WTC11 (cell line): ENCODE measurements at regions not wholly inside any gene's neighbourhood (a gene's known extent, or its start where the extent isn't known, plus 50 kb on each side); places are given as distances from the start of the nearest gene placed in this dataset.

Experiments used
- ATAC-seq: fragments of 200-7000 bp; cut with Tn5 transposase; 2 replicates; pipeline ENCODE4 v1.10.0; 2021; ENCODE audit warnings: mild to moderate bottlenecking, moderate library complexity
- CTCF ChIA-PET: fragments of 300-600 bp; sonication (Branson Sonifier 250); formaldehyde crosslinking; loops from one replicate; lab custom pipeline; 2021; ENCODE audit warnings: antibody characterized with exemption; lab: Charles Lee
- POLR2A ChIA-PET: fragments of 350-600 bp; sonication (Branson Sonifier 250); formaldehyde crosslinking; loops from one replicate; lab custom pipeline; 2021; ENCODE audit warnings: antibody characterized with exemption; lab: Charles Lee
- DNase-seq: peaks from one replicate; pipeline ENCODE4 v3.0.0; 2021; ENCODE audit warnings: low spot score
- H3K27ac Mint-ChIP-seq: 2 replicates; pipeline ENCODE4 v1.8.0; 2021; ENCODE audit warnings: mixed read lengths
- H3K27me3 Mint-ChIP-seq: 2 replicates; pipeline ENCODE4 v1.8.0; 2021; ENCODE audit warnings: low read depth, mild to moderate bottlenecking, moderate library complexity, mixed read lengths
- H3K36me3 Mint-ChIP-seq: 2 replicates; pipeline ENCODE4 v1.8.0; 2021; ENCODE audit warnings: mixed read lengths
- H3K4me1 Mint-ChIP-seq: 2 replicates; pipeline ENCODE4 v1.8.0; 2022; ENCODE audit warnings: mixed read lengths
- H3K4me3 Mint-ChIP-seq: 2 replicates; pipeline ENCODE4 v1.8.0; 2021; ENCODE audit warnings: mild to moderate bottlenecking, moderate library complexity, mixed read lengths
- H3K9me3 Mint-ChIP-seq: 2 replicates; pipeline ENCODE4 v1.8.0; 2021; ENCODE audit warnings: mixed read lengths
- E2F4 ChIP-seq: sonication (generic); formaldehyde crosslinking; IDR thresholded peaks from 2 replicates; pipeline ENCODE4 v1.8.1; 2022; ENCODE audit warnings: low read depth, mild to moderate bottlenecking, moderate library complexity, missing genetic modification reagents, borderline replicate concordance
- ELF4 ChIP-seq: sonication (generic); formaldehyde crosslinking; IDR thresholded peaks from 2 replicates; pipeline ENCODE4 v1.8.1; 2022; ENCODE audit warnings: low read depth, mild to moderate bottlenecking, moderate library complexity, missing genetic modification reagents
- EMX1 ChIP-seq: fragments of 250-450 bp; sonication (Bioruptor Pico); IDR thresholded peaks from 2 replicates; pipeline ENCODE4 v1.8.0; 2021; ENCODE audit warnings: mild to moderate bottlenecking
- ETV6 ChIP-seq: sonication (generic); formaldehyde crosslinking; IDR thresholded peaks from 2 replicates; pipeline ENCODE4 v1.8.1; 2022; ENCODE audit warnings: mild to moderate bottlenecking, missing genetic modification reagents
- HMGXB4 ChIP-seq: sonication (generic); formaldehyde crosslinking; IDR thresholded peaks from 2 replicates; pipeline ENCODE4 v1.8.1; 2023; ENCODE audit warnings: mild to moderate bottlenecking, moderate library complexity, missing genetic modification reagents
- IRF2 ChIP-seq: sonication (generic); formaldehyde crosslinking; IDR thresholded peaks from 2 replicates; pipeline ENCODE4 v1.8.0; 2022; ENCODE audit warnings: low read depth, missing genetic modification reagents, borderline replicate concordance
- KAT7 ChIP-seq: sonication (generic); formaldehyde crosslinking; IDR thresholded peaks from 2 replicates; pipeline ENCODE4 v1.8.1; 2023; ENCODE audit warnings: missing genetic modification reagents, mild to moderate bottlenecking, borderline replicate concordance
- NR1H2 ChIP-seq: sonication (generic); formaldehyde crosslinking; IDR thresholded peaks from 2 replicates; pipeline ENCODE4 v1.9.0; 2021; ENCODE audit warnings: mild to moderate bottlenecking, moderate library complexity, missing genetic modification reagents
- NR3C1 ChIP-seq: sonication (generic); formaldehyde crosslinking; conservative IDR thresholded peaks from 2 replicates; pipeline ENCODE4 v1.8.1; 2023; ENCODE audit warnings: low read depth, mild to moderate bottlenecking, missing genetic modification reagents
- STAT6 ChIP-seq: sonication (generic); formaldehyde crosslinking; conservative IDR thresholded peaks from 2 replicates; pipeline ENCODE4 v1.8.1; 2023; ENCODE audit warnings: mild to moderate bottlenecking, low read depth, missing genetic modification reagents, moderate library complexity
- TEAD1 ChIP-seq: sonication (generic); formaldehyde crosslinking; IDR thresholded peaks from 2 replicates; pipeline ENCODE4 v1.8.0; 2022; ENCODE audit warnings: mild to moderate bottlenecking, missing genetic modification reagents
- TEAD4 ChIP-seq: sonication (generic); formaldehyde crosslinking; IDR thresholded peaks from 2 replicates; pipeline ENCODE4 v1.8.0; 2022; ENCODE audit warnings: mild to moderate bottlenecking, missing genetic modification reagents
- USF1 ChIP-seq: sonication (generic); formaldehyde crosslinking; IDR thresholded peaks from 2 replicates; pipeline ENCODE4 v1.8.0; 2022; ENCODE audit warnings: mild to moderate bottlenecking, missing genetic modification reagents
- ZMAT4 ChIP-seq: fragments of 250-450 bp; sonication (Bioruptor Pico); IDR thresholded peaks from 2 replicates; pipeline ENCODE4 v1.9.0; 2021; ENCODE audit warnings: mild to moderate bottlenecking
- ZNF263 ChIP-seq: sonication (generic); formaldehyde crosslinking; IDR thresholded peaks from 2 replicates; pipeline ENCODE4 v1.8.1; 2022; ENCODE audit warnings: low read depth, mild to moderate bottlenecking, moderate library complexity, missing genetic modification reagents
- ZNF423 ChIP-seq: fragments of 250-450 bp; sonication (Bioruptor Pico); IDR thresholded peaks from 2 replicates; pipeline ENCODE4 v2.1.2; 2022; ENCODE audit warnings: mild to moderate bottlenecking, moderate library complexity
- ZNF425 ChIP-seq: fragments of 250-450 bp; sonication (Bioruptor Pico); conservative IDR thresholded peaks from 2 replicates; pipeline ENCODE4 v1.9.0; 2021; ENCODE audit warnings: mild to moderate bottlenecking
- ZNF512 ChIP-seq: sonication (generic); formaldehyde crosslinking; IDR thresholded peaks from 2 replicates; pipeline ENCODE4 v1.8.1; 2022; ENCODE audit warnings: missing genetic modification reagents, borderline replicate concordance
- ZNF671 ChIP-seq: fragments of 250-450 bp; sonication (Bioruptor Pico); IDR thresholded peaks from 2 replicates; pipeline ENCODE4 v1.8.0; 2021; ENCODE audit warnings: mild to moderate bottlenecking

GRCh38 chr12:77339610-77340009, 274.2 kb upstream of the E2F7 start:
- H3K4me1 Mint-ChIP-seq = peaks cover 20% of the 10 kb centered on the region
- H3K27ac Mint-ChIP-seq = no peak overlapping the region
- ChIA-PET CTCF (no interaction called here), POLR2A (no interaction called here)
- no peak overlapping the region for H3K4me3 Mint-ChIP-seq
- DNase-seq (no peak), ATAC-seq (no peak)
- no peaks in the 10 kb centered on the region for H3K36me3 Mint-ChIP-seq
- TF ChIP-seq ZMAT4 (CRISPR knock-in tag) = no peak
- no peak for TF ChIP-seq HMGXB4 (CRISPR knock-in tag)
- TF ChIP-seq TEAD1 = no peak
- no peak for TF ChIP-seq EMX1 (CRISPR knock-in tag)
- no peak for TF ChIP-seq ZNF423
- TF ChIP-seq ETV6 (CRISPR knock-in tag) = no peak
- TF ChIP-seq USF1 (CRISPR knock-in tag) = no peak
- no peak for TF ChIP-seq ZNF425 (CRISPR knock-in tag)
- TF ChIP-seq NR3C1 = no peak
- no peak for TF ChIP-seq ZNF512 (CRISPR knock-in tag)
- no peak for TF ChIP-seq STAT6 (CRISPR knock-in tag)
- TF ChIP-seq IRF2 = no peak
- no peak for TF ChIP-seq ZNF671 (CRISPR knock-in tag)
- no peak for TF ChIP-seq ELF4 (CRISPR knock-in tag)
- no peak for TF ChIP-seq KAT7 (CRISPR knock-in tag)
- TF ChIP-seq TEAD4 = no peak
- TF ChIP-seq ZNF263 (CRISPR knock-in tag) = no peak
- TF ChIP-seq NR1H2 (CRISPR knock-in tag) = no peak
- no peak for TF ChIP-seq E2F4
- H3K27me3 Mint-ChIP-seq = no peaks in the 10 kb centered on the region
- no peaks in the 10 kb centered on the region for H3K9me3 Mint-ChIP-seq
